GM12891 (cell line): ENCODE measurements at regions not wholly inside any gene's neighbourhood (a gene's known extent, or its start where the extent isn't known, plus 50 kb on each side); places are given as distances from the start of the nearest gene placed in this dataset.

ENCODE experiments used
- DNase-seq: peaks from one replicate; pipeline ENCODE4 v3.0.0; 2011; ENCODE audit warnings: low spot score; ENCODE audit not compliant: insufficient read length
- FAIRE-seq: peaks from 2 replicates; lab custom pipeline; 2011; peaks lifted over from hg19 to GRCh38; lab: Jason Lieb, UNC
- PAX5 ChIP-seq: IDR thresholded peaks from 2 replicates; pipeline ENCODE4 v1.6.1; 2011; ENCODE audit warnings: low read length, moderate library complexity, mild to moderate bottlenecking; ENCODE audit not compliant: insufficient read depth, severe bottlenecking
- POLR2A ChIP-seq: IDR thresholded peaks from 2 replicates; pipeline ENCODE4 v1.6.1; 2011; ENCODE audit warnings: low read depth, low read length, control low read depth
- POLR2AphosphoS5 ChIP-seq: IDR thresholded peaks from 2 replicates; pipeline ENCODE4 v1.6.1; 2011; ENCODE audit warnings: low read depth, low read length, control low read depth
- POU2F2 ChIP-seq: IDR thresholded peaks from 2 replicates; pipeline ENCODE4 v1.6.1; 2011; ENCODE audit warnings: low read depth, mild to moderate bottlenecking, control low read depth, low read length, moderate library complexity
- SPI1 ChIP-seq: IDR thresholded peaks from 2 replicates; pipeline ENCODE4 v1.6.1; 2011; ENCODE audit warnings: low read depth, low read length, control low read depth
- TAF1 ChIP-seq: IDR thresholded peaks from 2 replicates; pipeline ENCODE4 v1.6.1; 2011; ENCODE audit warnings: low read depth, low read length, control low read depth

DNA sequence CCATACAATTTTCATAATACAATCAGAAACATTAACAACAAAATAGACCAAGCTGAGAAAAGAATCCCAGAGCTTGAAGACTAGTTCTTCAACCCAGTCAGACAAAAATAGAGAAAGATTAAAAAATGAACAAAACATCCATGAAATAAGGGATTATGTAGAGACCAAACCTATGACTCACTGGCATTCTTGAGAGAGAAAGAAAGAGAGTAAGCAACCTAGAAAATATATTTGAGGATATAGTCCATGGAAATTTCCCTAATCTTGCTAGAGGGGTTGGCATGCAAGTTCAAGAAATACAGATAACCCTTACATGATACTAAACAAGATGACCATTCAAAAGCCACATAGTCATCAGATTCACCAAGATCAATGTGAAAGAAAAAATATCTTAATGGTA, 281.7 kb downstream of the CCDC85A start:
- TF ChIP-seq POLR2AphosphoS5, result no peak
- TF ChIP-seq POLR2A, result no peak
- no peak for TF ChIP-seq POU2F2
- no peak for TF ChIP-seq TAF1
- TF ChIP-seq SPI1, result no peak
- TF ChIP-seq PAX5, result no peak
- no peak for FAIRE-seq
- no peak for DNase-seq

DNA sequence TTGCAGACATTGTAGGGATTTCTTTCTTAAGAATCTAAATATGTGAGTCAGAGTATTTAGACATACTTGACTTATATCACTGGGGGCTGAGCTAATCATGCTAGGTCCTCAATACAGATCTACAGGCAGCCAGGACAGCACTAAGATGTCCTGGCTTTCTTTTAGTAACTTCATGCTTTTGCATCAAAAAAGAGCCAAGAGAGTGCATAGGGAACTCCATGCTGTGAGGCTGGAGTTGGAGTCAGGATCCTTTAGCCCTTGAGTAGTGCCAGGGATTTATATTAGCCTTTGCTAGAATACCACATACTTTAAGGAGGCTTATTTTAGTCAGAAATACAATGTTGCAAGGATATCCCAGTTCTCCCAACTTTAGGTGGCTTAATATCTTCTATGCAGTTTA, 289.7 kb downstream of the CCDC85A start:
- DNase-seq (no peak), FAIRE-seq (no peak)
- TF ChIP-seq TAF1, result no peak
- no peak for TF ChIP-seq POLR2A
- TF ChIP-seq PAX5, result no peak
- TF ChIP-seq POU2F2, result no peak
- TF ChIP-seq POLR2AphosphoS5, result no peak
- no peak for TF ChIP-seq SPI1

DNA sequence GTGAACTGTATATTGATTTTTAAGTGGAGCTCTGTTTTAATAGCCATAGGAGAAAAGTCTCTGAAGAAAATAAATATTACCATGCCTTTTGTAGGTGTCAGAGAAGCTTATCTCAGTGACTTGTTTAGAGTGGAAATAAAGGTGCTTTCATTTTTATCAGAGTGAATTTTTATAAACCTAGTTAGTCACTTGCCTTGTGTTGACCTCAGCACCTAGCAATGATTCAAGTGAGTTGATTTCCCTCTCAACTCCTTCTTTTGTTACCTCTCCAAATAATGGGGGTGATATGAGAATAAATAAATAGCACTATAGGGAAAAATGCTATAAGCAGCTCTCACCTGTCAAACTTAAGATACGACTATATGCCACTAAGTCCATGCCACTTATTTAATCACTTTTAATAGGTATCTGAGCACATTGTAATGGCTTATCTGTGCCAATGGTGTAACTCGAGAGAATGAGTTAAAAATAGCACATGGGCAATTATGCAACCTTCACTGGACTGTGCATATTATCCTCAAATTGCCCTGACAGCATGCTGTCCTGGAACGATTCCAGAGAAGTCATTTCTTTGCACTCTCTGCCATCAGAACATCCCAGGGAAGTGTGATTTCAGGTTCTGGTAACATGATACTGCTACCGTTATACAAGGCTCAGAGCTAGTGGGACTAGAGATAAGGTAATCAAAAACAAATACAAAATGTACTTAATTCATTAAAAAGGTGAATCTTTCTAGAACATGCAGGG, 290.8 kb downstream of the CCDC85A start:
- TF ChIP-seq SPI1, result no peak
- FAIRE-seq, result no peak
- DNase-seq, result no peak

DNA sequence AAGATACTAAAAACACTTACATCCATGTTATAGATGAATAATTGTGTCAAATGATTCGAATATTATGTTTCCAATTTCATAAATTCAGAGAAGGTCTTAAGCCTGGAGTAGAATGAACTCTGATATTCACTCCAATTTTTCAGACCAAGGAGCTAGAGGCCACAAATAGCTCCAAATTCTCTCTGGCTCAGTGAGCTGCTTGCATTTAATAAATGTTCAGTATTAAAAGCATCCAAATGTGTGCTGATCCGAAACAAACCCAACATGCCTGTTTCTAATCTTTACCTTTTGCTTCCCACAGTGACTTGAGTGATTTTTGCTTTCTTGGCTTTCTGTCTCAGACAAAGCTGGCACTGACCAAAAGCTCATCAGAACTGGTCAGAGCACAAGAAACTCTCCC, 291.4 kb downstream of the CCDC85A start:
- no peak for DNase-seq
- no peak for FAIRE-seq
- TF ChIP-seq POLR2A (no peak), TAF1 (no peak)

DNA sequence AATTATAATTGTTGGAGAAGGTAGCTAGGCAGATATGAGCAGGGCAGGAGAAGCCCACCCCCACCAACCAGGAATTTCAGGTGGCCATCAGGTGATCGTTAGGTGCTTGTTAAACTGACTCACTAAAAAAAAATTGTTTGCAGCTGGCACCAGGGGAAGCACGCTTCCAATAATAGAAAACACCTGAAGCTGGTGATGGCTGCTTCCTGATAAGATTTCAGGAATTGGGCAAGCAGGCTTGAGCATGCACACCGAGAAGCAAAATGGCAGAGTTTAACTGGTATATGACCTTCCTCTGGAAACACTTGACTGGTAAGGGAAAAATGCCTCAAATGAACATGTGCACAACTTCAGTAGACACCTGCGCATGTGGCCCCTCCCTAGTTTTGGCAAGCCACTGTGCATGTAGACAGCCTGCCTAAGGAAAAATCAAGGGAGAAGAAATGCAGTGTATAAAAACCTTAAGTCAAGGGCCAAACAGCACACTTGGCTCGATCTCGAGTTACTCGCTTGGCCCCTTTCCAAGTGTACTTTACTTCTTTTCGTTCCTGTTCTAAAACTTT, 292.8 kb downstream of the CCDC85A start:
- no peak for DNase-seq
- no peak for FAIRE-seq
- no peak for TF ChIP-seq POLR2AphosphoS5
- TF ChIP-seq POLR2A, result no peak
- TF ChIP-seq SPI1, result no peak
- TF ChIP-seq TAF1, result no peak
- TF ChIP-seq POU2F2, result no peak

DNA sequence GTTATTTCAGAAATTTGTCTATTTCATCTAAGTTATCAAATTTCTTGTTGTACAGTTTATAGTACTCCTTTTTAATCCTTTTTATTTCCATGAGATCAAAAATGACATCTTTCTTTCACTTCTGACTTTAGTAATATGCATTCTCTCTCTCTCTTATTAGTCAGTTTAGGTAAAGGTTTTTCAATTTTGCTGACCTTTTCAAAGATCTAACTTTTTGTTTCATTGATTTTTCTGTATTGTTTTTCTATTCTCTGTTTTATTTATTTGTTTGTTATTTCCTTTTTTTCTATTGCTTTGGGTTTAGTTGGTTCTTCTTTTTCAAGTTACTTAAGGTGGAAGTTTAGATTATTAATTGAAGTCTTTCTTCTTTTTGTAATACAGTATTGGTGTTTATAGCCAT, 294.2 kb downstream of the CCDC85A start:
- DNase-seq (no peak), FAIRE-seq (no peak)
- TF ChIP-seq POLR2A (no peak), TAF1 (no peak), POU2F2 (no peak), POLR2AphosphoS5 (no peak), PAX5 (no peak), SPI1 (no peak)

DNA sequence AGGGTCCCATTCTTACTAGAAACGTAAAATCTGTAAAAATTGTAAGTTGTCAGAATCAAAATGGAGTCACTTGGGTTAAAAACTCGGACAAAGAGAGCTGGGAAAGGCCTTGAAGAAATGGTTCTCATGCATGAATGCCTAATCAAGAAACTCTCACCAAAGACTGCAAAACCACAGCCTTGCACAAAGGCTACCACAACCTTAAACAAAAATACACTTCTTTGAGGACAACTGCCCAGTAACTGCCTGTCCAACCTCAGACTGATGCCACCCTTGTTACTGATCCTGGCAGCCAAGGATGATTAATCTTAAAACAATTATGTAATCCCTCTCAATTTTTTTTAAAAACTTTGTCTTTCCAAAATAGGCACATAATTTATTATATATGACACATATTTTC, 299.3 kb downstream of the CCDC85A start:
- FAIRE-seq, result no peak
- DNase-seq, result no peak
- no peak for TF ChIP-seq POU2F2
- TF ChIP-seq POLR2A, result no peak
- no peak for TF ChIP-seq PAX5
- TF ChIP-seq SPI1, result no peak
- TF ChIP-seq POLR2AphosphoS5, result no peak
- no peak for TF ChIP-seq TAF1

DNA sequence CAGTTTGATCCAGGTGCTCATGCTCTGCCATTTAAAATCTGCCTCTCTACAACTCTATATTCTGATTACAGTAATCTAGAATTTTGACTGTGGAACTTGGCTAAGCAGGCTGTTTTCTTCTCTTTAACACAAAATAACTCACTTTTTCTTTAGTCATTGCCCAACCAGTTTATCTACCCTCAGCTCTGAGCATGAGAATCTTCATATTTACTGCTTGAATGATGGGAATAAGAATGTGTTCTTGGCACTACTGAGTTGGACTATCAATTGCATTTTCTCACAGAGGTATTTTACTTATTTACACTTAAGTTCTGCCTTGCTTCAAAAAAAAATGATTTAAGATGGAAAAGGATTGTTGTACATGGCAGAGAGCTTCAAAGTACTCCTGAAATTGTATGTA, 301.1 kb downstream of the CCDC85A start:
- DNase-seq (no peak), FAIRE-seq (no peak)
- TF ChIP-seq POU2F2 (no peak), SPI1 (no peak), PAX5 (no peak), TAF1 (no peak), POLR2AphosphoS5 (no peak), POLR2A (no peak)

DNA sequence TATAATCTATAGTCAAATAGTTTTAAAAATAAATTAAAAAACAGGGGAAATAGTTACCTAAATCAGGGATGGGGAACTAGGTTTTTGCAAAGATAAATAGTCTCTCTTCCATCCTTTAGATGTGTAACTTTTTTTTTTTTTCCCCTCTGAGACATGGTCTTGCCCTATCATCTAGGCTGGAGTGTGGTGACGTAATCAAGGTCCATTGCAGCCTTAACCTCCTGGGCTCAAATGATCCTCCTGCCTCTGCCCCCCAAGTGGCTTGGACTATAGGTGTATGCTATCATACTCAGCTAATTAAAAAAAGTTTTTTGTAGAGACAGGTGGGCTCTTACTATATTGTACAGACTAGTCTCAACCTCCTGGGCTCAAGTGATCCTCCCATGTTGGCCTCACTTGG, 316.5 kb downstream of the CCDC85A start:
- DNase-seq (no peak), FAIRE-seq (no peak)
- TF ChIP-seq SPI1, result no peak
- no peak for TF ChIP-seq POU2F2
- TF ChIP-seq POLR2AphosphoS5, result no peak
- TF ChIP-seq POLR2A, result no peak
- no peak for TF ChIP-seq PAX5
- no peak for TF ChIP-seq TAF1

DNA sequence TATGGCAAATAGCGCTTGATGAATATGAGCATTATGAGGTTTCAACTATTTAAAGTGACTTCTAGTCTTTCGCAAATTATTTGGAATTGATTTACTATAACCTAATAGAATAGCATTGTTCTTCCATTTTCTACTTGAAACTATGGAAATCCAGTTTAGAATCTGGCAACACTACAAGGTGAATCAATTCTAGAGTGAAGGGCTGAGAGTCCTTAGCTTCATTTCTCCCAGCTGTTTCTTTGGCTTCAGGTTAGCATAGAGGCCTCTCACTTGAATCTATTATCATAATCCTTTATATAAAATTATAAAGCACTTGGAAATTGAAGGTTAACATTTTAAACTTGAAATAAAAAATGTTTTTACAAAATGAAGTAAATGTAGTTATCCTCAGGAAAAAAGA, 318.8 kb downstream of the CCDC85A start:
- DNase-seq (no peak), FAIRE-seq (no peak)
- TF ChIP-seq TAF1, result no peak
- TF ChIP-seq SPI1, result no peak
- TF ChIP-seq POLR2A, result no peak
- no peak for TF ChIP-seq POU2F2
- no peak for TF ChIP-seq POLR2AphosphoS5
- no peak for TF ChIP-seq PAX5

DNA sequence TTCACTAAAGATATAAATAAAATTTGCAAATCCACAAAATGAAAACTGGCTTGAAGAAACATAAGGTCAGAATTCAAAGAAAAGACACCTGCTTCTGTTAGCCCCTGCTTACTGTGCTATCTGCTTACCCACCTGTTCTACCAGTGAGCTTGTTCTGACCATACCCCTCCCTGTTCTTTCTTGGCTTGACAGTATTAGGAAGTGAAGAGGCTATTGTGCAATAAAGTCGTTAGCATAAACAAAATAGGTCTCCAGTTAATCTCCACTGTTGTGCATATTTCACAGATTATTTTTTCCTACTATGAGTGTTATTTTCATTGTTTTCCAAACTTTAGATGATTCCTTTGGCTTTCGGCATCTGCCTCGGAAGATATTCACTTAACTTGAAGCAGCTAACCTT, 322.1 kb downstream of the CCDC85A start:
- TF ChIP-seq POU2F2, result no peak
- no peak for TF ChIP-seq SPI1
- TF ChIP-seq TAF1, result no peak
- TF ChIP-seq POLR2A, result no peak
- TF ChIP-seq POLR2AphosphoS5, result no peak
- TF ChIP-seq PAX5, result no peak
- DNase-seq, result no peak
- no peak for FAIRE-seq
